ENCODE measurements at regions not wholly inside any gene's neighbourhood (a gene's known extent, or its start where the extent isn't known, plus 50 kb on each side); places are given as distances from the start of the nearest gene placed in this dataset.
A peak's percentile ranks its signal among the peaks of the same experiment; 100 is the strongest.

DNA sequence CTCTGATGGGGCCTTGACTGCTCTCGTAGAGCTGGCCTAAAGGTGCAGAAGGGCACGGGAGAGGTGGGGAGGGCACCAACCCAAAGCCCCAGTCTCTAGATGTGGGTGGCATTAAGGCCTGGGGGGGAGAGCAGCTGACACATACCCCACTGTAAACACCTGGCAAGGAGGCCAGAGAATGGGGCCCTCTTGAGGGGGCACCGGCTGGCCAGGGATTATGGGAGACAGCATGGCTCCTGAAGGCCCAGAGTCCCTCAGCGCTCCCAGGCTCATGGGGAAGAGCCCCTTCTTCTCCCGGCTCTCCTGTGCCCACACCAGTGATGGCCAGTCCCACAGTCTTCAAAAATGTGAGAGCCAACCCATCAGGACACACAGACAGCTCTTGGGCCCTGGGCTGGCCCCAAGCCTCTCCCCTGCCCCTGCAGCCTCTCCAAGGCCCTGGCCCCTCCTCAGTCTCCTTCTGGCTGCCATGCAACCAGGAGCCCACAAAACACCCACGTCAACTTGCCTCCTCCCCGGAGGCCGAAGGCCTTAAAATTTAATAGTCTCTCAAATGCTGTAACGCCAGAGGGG, 58.2 kb upstream of the FOXP4 start:
- no TSS peak for BruUV-seq (replicated peaks)
- Histone ChIP-seq H3K9me3 (ENCODE audit: control insufficient read depth, insufficient read depth, low read depth, low read length) (no peaks in the 10 kb centered on the region), H3K4me3 (ENCODE audit: low read depth in 2 of 2, low read length in 2 of 2) (no peak overlapping the region), H3K27me3 (ENCODE audit: control insufficient read depth, insufficient read depth, low read length) (no peaks in the 10 kb centered on the region), H3K27ac (ENCODE audit: low read length) (no peak overlapping the region), H3K4me1 (ENCODE audit: control insufficient read depth, insufficient read depth, low read length) (no peaks in the 10 kb centered on the region), H3K36me3 (ENCODE audit: control insufficient read depth, insufficient read depth, low read length) (no peaks in the 10 kb centered on the region)
- intact Hi-C loops (cut with micrococcal nuclease; ENCODE audit: unreplicated experiment) (no loop called here), in situ Hi-C loops (cut with HindIII; ENCODE audit: low pct_unique_long_range_greater_than_20kb, low sequenced_read_pairs) (no loop called here)
- TF ChIP-seq POLR2AphosphoS5 (IDR thresholded peaks at IDR 0.05; ENCODE audit: low read depth, low read length) = no peak
- no peak for TF ChIP-seq SIN3A (IDR thresholded peaks at IDR 0.05; ENCODE audit: borderline replicate concordance, insufficient read depth, low read depth, low read length)
- TF ChIP-seq, protein P1, sequence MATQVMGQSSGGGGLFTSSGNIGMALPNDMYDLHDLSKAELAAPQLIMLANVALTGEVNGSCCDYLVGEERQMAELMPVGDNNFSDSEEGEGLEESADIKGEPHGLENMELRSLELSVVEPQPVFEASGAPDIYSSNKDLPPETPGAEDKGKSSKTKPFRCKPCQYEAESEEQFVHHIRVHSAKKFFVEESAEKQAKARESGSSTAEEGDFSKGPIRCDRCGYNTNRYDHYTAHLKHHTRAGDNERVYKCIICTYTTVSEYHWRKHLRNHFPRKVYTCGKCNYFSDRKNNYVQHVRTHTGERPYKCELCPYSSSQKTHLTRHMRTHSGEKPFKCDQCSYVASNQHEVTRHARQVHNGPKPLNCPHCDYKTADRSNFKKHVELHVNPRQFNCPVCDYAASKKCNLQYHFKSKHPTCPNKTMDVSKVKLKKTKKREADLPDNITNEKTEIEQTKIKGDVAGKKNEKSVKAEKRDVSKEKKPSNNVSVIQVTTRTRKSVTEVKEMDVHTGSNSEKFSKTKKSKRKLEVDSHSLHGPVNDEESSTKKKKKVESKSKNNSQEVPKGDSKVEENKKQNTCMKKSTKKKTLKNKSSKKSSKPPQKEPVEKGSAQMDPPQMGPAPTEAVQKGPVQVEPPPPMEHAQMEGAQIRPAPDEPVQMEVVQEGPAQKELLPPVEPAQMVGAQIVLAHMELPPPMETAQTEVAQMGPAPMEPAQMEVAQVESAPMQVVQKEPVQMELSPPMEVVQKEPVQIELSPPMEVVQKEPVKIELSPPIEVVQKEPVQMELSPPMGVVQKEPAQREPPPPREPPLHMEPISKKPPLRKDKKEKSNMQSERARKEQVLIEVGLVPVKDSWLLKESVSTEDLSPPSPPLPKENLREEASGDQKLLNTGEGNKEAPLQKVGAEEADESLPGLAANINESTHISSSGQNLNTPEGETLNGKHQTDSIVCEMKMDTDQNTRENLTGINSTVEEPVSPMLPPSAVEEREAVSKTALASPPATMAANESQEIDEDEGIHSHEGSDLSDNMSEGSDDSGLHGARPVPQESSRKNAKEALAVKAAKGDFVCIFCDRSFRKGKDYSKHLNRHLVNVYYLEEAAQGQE (IDR thresholded peaks at IDR 0.05; ENCODE audit: insufficient read depth in 1 of 2, low read depth in 2 of 2, low read length in 1 of 2) = no peak
- TF ChIP-seq, protein P2, sequence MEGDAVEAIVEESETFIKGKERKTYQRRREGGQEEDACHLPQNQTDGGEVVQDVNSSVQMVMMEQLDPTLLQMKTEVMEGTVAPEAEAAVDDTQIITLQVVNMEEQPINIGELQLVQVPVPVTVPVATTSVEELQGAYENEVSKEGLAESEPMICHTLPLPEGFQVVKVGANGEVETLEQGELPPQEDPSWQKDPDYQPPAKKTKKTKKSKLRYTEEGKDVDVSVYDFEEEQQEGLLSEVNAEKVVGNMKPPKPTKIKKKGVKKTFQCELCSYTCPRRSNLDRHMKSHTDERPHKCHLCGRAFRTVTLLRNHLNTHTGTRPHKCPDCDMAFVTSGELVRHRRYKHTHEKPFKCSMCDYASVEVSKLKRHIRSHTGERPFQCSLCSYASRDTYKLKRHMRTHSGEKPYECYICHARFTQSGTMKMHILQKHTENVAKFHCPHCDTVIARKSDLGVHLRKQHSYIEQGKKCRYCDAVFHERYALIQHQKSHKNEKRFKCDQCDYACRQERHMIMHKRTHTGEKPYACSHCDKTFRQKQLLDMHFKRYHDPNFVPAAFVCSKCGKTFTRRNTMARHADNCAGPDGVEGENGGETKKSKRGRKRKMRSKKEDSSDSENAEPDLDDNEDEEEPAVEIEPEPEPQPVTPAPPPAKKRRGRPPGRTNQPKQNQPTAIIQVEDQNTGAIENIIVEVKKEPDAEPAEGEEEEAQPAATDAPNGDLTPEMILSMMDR (IDR thresholded peaks at IDR 0.05) = no peak
- no peak for TF ChIP-seq TCF7L2 (IDR thresholded peaks at IDR 0.05; ENCODE audit: low read depth, low read length)
- DNase-seq (ENCODE audit: low read depth, low spot score) = no peak
- no peak for ATAC-seq
- POLR2A ChIA-PET = interaction anchor here (0.5 to 0.6 kb wide), 2 partner anchors 39 to 439 kb away, joined by 6 to 13 read pairs; no protein-coding TSS in a partner anchor
- CTCF ChIA-PET = interaction anchor here (0.6 kb wide), 1 partner anchor 37 kb away, joined by 13 read pairs; no protein-coding TSS in a partner anchor

DNA sequence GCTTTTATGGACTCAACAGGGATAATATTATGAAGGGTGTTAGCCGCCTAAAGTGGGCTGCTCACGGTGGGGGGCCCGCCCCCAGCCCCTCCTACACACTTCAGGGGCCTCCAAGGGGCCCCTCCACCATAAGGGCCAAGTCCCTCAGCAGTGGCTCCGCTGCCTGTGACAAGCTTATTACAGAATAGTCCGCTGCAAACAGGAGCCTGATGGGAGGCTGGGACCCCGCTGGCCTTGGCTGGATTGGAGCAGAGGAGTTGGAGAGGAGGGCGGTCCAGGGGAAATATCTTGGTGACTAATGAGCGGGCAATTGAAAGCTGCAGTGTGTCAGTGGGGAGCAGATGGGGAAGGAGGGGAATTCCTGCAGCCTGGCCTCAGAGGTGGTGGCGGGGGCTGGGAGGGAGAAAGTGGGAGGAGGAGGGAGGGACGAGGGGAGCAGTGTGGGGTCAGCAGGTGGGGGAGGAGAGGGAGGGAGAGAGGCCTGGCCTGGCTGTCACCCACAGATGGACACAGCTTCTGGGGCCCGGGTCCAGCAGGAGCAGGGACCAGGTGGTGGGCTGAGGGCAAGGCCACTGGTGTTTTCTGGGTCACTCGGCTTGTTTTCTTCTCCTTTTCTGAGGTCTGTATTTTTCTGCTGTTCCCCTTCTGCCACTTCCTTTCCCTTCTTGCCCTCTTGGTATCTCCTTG, 57.6 kb upstream of the FOXP4 start:
- no peak for DNase-seq (ENCODE audit: low read depth, low spot score)
- Histone ChIP-seq H3K4me1 (ENCODE audit: control insufficient read depth, insufficient read depth, low read length) (no peaks in the 10 kb centered on the region), H3K27me3 (ENCODE audit: control insufficient read depth, insufficient read depth, low read length) (no peaks in the 10 kb centered on the region), H3K27ac (ENCODE audit: low read length) (no peak overlapping the region), H3K4me3 (ENCODE audit: low read depth in 2 of 2, low read length in 2 of 2) (no peak overlapping the region), H3K36me3 (ENCODE audit: control insufficient read depth, insufficient read depth, low read length) (no peaks in the 10 kb centered on the region), H3K9me3 (ENCODE audit: control insufficient read depth, insufficient read depth, low read depth, low read length) (no peaks in the 10 kb centered on the region)
- in situ Hi-C loops (cut with HindIII; ENCODE audit: low pct_unique_long_range_greater_than_20kb, low sequenced_read_pairs) (no loop called here), intact Hi-C loops (cut with micrococcal nuclease; ENCODE audit: unreplicated experiment) (no loop called here)
- ChIA-PET POLR2A (interaction anchor here (0.6 kb wide), 1 partner anchor 38 kb away, joined by 13 read pairs; no protein-coding TSS in a partner anchor), CTCF (interaction anchor here (0.6 kb wide), 1 partner anchor 38 kb away, joined by 13 read pairs; no protein-coding TSS in a partner anchor)
- BruUV-seq (replicated peaks) = no TSS peak
- TF ChIP-seq SIN3A (IDR thresholded peaks at IDR 0.05; ENCODE audit: borderline replicate concordance, insufficient read depth, low read depth, low read length) = no peak
- TF ChIP-seq TCF7L2 (IDR thresholded peaks at IDR 0.05; ENCODE audit: low read depth, low read length) = no peak
- TF ChIP-seq POLR2AphosphoS5 (IDR thresholded peaks at IDR 0.05; ENCODE audit: low read depth, low read length) = no peak
- TF ChIP-seq, protein P1 (IDR thresholded peaks at IDR 0.05; ENCODE audit: insufficient read depth in 1 of 2, low read depth in 2 of 2, low read length in 1 of 2) = no peak
- TF ChIP-seq, protein P2 (IDR thresholded peaks at IDR 0.05) = no peak
- peak; percentile 49 for ATAC-seq

Measured in Panc1 (cell line).